ENCODE measurements at regions not wholly inside any gene's neighbourhood (a gene's known extent, or its start where the extent isn't known, plus 50 kb on each side); places are given as distances from the start of the nearest gene placed in this dataset.
"Not testable (repeated sequence)": the region's sequence is repeated elsewhere in the genome, so short reads cannot be mapped to it uniquely, and the experiment has no call there.

DNA sequence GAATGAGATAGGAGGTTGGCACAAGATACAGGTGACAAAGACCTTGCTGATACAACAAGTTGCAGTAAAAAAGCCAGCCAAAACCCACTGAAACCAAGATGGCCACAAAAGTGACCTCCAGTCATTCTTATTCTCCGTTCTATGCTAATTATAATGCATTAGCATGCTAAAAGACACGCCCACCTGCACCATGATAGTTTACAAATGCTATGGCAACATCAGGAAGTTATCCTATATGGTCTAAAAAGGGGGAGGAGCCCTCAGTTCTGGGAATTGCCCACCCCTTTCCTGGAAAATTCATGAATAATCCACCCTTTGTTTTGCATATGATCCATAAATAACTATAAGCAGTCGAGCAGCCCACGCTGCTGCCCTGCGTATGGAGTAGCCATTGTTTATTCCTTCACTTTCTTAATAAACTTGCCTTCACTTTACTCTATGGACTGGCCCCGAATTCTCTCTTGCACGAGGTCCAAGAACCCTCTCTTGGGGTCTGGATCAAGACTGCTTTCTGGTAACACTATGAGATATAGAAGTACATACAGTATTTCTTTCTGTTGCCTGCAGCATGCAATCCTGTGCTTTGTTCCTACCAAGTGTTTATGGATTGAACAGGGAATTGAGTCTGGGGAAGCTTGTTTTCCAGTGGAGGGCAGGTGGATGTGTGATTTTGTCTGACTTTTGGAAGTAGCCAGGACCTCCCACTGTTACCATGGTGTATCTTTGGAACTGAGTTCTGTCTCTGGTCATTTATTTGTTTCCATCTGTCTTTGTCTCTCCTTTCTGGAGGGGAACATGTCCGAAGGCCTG lies 72.0 kb upstream of the TGM3 start:
- no peak overlapping the region for H3K4me3 ChIP-seq (ENCODE audit: low read length)
- TF ChIP-seq, protein P1, sequence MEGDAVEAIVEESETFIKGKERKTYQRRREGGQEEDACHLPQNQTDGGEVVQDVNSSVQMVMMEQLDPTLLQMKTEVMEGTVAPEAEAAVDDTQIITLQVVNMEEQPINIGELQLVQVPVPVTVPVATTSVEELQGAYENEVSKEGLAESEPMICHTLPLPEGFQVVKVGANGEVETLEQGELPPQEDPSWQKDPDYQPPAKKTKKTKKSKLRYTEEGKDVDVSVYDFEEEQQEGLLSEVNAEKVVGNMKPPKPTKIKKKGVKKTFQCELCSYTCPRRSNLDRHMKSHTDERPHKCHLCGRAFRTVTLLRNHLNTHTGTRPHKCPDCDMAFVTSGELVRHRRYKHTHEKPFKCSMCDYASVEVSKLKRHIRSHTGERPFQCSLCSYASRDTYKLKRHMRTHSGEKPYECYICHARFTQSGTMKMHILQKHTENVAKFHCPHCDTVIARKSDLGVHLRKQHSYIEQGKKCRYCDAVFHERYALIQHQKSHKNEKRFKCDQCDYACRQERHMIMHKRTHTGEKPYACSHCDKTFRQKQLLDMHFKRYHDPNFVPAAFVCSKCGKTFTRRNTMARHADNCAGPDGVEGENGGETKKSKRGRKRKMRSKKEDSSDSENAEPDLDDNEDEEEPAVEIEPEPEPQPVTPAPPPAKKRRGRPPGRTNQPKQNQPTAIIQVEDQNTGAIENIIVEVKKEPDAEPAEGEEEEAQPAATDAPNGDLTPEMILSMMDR (conservative IDR thresholded peaks at IDR 0.05; ENCODE audit: low read depth, low read length), result no peak
- DNase-seq (ENCODE audit: low read depth), result no peak

DNA sequence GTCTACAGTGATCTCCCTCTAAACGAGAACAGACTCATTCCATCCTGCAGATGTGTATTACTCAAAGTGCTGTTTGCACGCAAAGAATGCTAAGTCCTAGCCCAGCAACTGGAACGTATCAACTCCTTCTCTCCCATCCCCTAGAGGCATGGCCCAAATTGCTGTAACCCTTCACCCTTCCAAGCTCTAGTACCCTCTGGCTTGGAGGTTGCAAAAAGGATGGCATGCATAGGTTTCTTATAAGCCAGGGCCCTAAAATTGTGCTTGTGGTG lies 71.5 kb upstream of the TGM3 start:
- H3K4me3 ChIP-seq (ENCODE audit: low read length), result no peak overlapping the region
- no peak for DNase-seq (ENCODE audit: low read depth)
- TF ChIP-seq, protein P1 (conservative IDR thresholded peaks at IDR 0.05; ENCODE audit: low read depth, low read length), result no peak

DNA sequence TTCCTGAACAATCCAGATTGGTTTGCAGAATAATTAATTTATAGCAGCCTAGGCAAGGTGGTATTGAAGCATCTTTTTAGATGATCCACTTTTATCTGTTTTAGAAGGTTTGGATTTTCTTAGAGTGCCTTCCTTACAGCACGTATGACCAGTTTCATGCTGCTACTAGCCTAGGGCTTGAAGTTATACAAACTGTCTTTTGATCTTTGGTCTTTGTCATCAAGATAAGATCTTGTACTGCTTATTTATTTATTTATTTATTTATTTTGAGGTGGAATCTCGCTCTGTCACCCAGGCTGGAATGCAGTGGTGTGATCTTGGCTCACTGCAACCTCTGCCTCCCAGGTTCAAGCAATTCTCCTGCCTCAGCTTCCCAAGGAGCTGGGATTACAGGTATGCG lies 68.5 kb upstream of the TGM3 start:
- H3K4me3 ChIP-seq (ENCODE audit: low read length); DNase-seq (ENCODE audit: low read depth): not testable (repeated sequence)

DNA sequence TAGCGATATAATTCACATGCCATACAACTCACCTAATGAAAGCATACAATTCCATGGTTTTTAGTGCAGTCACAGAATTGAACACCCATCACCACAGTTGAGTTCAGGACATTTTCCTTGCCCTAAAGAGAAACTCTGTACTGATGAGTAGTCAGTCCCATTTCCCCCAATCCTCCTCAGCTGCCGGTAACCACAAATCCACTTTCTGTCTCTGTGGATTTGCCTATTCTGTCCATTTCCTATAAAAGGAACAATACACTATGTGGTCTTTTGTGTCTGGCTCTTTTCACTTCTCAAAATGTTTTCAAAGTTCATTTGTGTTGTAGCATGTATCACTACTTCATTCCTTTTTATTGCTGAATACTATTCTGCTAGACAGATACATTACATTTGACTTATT lies 67.9 kb upstream of the TGM3 start:
- no peak for DNase-seq (ENCODE audit: low read depth)
- no peak overlapping the region for H3K4me3 ChIP-seq (ENCODE audit: low read length)
- TF ChIP-seq, protein P1 (conservative IDR thresholded peaks at IDR 0.05; ENCODE audit: low read depth, low read length), result no peak

DNA sequence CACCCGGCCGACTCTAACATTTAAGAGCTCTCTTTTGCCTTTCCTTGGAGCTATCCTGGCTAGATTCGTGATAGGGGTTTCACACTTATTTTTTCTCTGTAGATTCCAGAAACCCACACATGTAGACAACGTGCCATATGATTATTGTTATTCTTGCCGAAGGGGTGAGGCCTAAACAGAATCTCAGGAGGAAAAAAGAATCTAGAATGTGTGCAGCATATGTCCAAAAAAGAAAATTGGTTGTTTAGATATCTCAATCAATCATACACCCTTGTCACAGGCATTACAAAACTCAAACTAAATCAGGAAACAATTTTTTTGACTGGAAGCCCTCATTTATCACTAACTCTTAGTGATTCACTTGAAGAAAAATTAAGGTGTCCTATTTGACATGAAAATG lies 66.9 kb upstream of the TGM3 start:
- TF ChIP-seq, protein P1 (conservative IDR thresholded peaks at IDR 0.05; ENCODE audit: low read depth, low read length), result no peak
- H3K4me3 ChIP-seq (ENCODE audit: low read length), result no peak overlapping the region
- no peak for DNase-seq (ENCODE audit: low read depth)

DNA sequence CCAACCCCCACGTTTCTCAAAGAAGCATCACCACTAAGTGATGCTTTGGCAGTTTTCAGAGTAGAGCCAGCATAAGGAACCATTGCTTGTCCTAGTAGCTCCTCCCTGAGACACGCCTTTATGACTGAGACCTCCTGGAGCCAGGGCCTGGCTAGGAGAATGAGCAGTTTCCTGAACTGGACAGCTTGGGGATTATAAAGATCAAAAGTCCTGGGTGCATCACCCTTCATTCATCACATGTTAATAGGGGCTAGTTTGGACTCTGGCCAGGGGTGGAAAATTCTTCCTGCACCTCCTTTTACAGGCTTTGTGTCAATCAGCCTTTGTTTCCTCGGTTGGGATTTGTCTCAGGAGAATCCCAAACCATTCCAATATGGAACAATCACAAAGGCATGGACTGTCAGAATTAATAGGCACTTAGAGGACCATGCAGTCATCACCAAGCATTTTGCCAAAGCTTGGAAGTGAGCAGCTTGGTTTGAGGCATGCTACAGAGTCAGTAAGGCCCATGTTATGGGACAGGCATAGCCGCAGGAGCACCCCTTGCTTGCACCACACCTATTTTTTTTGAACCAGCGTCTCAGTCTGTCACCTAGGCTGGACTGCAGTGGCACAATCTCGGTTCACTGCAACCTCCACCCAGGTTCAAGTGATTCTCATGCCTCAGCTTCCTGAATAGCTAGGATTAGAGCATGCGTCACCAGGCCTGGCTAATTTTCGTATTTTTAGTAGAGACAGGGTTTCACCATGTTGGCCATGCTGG lies 64.9 kb upstream of the TGM3 start:
- DNase-seq (ENCODE audit: low read depth), result no peak
- TF ChIP-seq, protein P1 (conservative IDR thresholded peaks at IDR 0.05; ENCODE audit: low read depth, low read length), result no peak
- no peak overlapping the region for H3K4me3 ChIP-seq (ENCODE audit: low read length)

DNA sequence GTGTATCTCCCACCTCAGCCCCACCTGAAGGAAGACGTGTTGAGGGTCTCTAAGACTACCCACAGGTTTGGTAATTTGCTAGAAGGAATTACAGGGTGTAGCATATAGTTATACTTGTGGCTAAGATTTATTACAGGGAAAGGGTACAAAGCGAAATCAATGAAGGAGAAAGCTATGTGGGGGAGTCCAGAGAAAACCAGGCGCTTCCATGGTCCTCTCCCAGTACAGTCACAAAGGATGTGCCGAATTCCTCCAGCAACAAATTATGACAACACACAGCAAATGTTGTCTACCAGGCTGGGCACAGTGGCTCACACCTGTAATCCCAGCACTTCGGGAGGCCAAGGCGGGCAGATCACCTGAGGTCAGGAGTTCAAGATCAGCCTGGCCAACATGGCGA lies 64.1 kb upstream of the TGM3 start:
- no peak for DNase-seq (ENCODE audit: low read depth)
- TF ChIP-seq, protein P1 (conservative IDR thresholded peaks at IDR 0.05; ENCODE audit: low read depth, low read length), result no peak
- no peak overlapping the region for H3K4me3 ChIP-seq (ENCODE audit: low read length)

Data from retinal pigment epithelial cell (primary cell).